HUDEP-2 (cell line): ENCODE measurements at regions not wholly inside any gene's neighbourhood (a gene's known extent, or its start where the extent isn't known, plus 50 kb on each side); places are given as distances from the start of the nearest gene placed in this dataset.
"Not testable (repeated sequence)": the region's sequence is repeated elsewhere in the genome, so short reads cannot be mapped to it uniquely, and the experiment has no call there.

Experiments used
- DNase-seq, 76 experiments: peaks; one replicate each; lab custom pipeline; 2025; ENCODE audit not compliant: unreplicated experiment in 76 of 76; lab: John Stamatoyannopoulos, UW

DNA sequence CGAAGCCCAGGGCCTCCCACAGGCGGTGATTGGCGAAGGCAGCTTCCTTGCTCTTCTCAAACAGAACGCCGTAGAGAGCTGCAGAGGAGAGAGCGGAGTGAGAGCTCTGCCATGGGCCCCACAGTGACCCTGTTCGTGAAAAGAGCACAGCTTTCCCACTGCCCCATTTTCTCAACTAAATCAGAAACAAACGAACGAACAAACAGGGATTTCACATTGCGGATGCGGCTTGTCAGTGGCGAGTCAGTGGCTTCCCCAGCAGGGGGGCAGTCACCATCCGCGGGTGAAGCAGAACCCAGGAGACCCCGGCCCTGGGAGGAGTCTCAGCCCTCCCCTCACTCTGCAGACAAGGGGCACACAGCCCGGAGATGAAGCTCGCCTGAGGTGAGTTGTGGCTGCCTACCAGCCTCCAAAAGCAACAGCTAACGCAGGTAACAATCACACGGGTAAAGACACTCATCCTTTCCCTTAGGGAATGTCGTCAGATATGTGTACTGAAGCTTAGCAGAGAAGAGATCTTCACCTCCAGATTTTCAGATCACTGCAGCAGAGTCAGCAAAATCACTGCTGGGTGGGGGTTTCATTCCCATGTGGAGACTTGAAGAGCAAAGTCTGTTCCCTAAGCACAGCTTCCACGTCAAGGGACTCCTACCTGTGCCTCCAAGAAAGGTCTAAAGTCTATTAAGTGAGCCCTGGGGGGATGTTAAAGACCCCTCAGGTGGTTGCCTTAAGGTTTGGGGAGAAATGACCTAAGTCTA, 51.2 kb upstream of the GPR31 start:
- DNase-seq = no peak

DNA sequence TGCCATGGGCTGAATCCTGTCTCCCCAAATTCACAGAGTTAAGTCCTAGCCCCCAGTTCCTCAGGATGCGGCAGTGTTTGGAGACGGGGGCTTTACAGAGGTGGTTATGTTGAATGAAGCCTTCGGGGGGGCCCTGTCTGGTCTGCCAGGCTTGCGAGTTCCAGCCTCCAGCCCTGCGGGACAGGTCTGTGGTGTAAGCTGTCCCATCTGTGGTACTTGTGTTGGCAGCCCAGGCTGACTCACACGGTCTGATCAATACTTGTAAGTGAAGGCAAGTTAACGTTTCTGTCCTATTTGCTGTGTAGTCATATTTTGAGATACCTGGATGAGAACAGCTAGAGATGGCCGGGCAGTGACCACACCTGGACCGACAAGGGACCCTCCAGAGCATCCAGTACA, 51.8 kb upstream of the GPR31 start:
- no peak for DNase-seq

DNA sequence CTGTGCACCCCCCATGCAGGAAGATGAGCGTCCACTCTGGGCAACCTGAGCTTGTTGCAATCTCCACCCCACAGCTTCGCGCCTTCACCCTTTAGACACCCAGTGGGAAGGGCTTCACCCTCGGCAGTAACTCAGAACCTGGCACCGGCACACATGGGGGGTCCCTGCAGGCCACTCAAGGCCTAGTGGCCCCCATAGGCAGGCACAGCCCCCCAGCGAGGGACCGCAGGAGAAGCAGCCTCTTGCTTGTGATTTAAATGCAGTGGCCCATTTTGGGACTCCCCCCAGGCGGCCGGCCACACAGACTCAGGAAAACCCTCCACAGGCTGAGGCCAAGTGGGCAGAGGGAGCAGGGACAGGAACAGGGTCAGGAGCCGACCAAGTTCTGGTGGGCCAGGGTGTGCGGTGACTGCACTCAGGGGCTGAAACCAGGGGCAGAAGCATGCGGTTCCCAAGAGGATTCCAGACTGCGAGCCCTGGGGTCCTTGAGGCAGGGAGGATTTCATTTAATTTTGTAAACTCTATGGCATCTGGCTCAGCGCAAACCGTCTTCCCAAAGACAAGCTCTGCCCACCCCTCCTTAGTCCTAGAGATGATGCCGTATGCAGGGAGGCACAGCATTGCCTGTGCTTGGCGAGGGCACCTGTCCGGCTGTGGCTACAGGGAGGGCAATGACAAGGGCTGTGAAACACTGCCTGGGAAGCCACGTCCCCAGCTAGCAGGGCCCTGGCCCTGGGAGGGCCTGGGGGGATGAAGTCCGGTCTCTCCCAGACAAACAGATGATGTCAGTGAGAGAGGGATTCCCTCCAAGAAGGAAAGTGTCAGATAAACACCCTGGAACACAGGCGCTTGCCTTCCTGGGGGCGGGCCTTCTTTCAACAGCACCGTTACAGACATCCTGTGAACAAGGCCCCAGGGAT, 52.9 kb upstream of the GPR31 start:
- no peak for DNase-seq

DNA sequence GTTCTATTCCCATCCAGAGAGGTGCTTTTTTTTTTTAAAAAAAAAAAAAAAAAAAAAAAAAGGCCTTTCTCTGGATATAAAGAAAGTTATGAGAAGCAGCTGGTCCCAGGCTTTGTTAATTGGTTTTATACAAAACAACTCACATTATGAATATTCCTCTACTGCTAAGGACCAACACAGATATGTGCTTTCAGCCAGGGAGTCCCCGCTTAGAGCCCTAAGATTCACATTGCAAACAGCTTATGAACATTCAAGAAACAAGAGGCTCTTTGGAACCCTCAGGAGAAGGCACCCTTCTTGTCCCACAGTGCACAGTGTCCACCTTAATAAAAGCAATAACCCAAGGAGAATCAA, 53.5 kb upstream of the GPR31 start:
- no peak for DNase-seq

DNA sequence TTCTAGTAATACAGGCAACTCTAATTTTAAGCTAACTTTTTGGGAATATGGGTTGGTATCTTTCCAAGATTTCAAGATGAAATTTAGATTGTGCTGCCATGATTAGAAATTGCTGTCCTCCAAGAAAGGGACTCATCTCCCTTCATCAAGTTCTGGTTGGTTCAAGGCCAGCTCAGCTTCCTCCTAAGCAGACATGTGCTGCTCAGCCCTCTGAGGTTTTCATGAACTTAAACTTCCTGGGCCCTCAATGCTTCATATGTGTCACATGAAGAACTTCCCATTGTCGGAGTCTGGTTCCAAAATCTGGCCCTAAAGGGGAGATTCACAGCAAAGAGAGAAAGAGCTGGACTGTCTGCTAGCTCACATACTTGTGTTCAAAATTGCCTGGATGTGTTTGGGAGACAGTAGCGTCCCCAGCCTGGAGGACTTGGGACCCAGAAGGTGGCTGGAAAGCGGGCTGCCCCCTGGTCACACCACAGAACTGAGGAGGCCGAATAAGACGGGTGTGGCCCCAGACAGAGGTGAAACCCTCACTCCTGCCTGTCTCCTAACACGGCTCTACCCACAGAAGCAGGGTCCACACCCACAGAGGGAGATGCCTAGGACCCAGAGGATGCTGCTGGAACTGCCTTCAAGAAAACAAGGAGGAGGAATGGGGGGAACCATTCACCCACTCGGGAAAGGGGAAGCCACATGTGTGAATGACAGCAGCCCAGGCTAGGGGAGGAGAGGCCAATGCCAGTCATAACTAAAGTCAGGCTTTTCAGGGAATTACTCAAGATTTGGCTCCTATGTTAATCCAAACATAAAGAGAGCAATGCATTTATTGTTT, 54.3 kb upstream of the GPR31 start:
- DNase-seq = no peak

DNA sequence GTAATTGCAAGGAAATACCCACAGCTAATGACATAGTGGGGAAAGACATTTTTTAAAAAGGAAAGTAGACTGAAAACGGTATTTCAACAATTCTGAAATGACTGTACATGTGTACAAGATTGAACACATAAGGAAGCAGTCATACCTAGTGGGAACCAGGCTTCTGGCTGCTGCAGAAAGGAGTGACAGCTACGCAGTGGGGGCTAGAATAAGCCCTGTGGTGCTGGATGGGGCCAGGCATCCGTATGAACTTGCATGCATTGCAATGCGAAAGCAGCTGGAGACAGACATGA, 54.9 kb upstream of the GPR31 start:
- no peak for DNase-seq

DNA sequence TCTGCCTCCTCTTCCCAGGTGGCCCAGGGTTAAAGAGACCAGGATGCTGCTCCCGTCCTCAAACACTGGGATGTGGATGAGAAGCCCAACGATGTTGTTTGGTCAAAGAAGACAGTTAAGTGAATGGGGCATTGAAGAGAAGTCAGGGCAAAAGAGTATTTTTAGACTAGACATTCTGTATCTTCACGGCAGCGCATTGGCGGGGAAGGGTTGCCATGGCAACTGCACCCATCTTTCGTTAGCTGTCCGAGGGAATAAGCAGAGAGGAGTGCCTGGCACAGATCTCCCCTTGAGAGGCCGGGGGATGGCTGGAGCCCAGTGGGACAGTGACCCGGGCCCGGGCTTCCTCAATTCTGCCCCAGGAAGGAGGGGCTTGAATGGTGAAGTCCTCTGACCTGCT, 56.4 kb upstream of the GPR31 start:
- DNase-seq = no peak

DNA sequence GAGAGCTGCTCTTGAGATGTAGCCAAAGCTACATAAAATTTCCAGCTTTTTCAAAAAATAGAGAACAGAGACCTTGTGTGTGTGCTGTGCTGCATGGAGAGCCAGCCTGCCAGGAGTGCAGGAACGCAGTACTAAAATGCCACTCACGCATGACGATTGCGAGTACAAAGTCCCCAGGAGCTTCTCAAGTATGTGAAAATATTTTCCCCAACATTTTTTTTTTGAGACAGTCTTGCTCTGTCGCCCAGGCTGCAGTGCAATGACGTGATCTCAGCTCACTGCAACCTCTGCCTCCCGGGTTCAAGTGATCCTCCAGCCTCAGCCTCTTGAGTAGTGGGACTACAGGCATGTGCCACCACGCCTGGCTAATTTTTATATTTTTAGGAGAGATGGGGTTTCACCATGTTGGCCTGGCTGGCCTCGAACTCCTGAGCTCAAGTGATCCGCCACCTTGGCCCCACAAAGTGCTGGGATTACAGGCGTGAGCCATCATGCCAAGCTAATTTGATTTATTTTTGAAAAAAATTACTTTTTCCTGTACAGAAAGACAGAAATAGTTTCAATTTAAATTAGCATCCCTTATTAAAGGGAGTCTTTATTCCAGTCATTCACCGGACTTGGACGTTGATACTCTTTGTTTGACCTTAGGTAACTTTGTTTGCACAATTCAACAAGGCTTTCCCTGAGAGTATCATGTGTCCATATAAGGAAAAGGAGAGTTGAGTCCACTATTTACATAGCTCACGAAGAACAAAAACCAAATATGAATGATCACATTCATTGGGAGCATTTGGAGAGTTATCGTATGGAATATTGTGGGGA, 57.9 kb upstream of the GPR31 start:
- not testable (repeated sequence) for DNase-seq

DNA sequence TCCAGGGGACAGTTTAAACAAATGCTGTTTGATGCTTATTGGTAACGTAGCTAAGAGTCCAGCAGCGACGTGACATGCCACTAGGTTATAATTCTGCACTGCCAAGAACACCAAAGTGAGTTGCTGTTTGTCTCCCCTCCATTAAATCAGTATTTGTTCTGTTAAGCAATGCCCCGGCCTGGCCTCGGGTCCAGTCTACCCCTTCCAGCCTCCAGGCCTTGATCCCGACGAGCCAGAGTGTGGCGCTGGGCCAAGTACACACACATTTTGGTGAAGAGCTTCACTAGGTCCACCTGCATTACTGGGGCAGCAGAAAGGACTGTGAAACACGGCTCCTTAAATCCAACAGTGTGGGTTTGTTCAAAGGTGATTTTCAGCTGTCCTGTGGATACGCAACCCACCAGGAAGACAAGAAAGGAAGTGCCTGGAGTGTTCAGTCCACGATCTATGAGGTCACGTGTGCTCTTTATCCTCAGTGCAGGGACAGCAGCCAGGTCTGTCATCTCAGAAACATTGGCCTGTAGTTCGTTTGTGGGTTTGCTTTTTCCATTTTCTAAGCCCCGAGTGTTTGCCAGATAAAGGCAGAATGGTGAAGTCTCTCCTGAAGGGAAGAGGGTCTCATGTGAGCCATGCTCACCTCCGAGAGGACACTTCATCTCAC, 58.7 kb upstream of the GPR31 start:
- DNase-seq = not testable (repeated sequence)

DNA sequence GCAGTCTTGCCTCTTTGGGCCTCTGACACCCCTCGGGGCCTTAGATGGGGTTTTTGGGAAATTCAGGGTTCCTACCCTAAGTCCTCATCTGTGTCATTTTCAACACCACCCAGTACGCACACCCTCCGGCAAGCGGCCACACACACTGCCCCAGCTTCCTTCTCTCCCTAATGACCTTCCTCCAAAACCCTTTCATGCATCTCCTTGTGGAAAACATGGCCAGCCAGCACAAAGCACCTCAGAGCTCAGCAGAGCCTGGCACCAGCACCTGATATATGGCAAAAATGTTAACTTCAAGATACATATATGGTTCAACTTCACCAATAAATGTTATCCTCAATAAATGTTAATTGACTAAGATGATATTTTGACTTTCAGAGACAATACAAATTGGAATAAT, 59.3 kb upstream of the GPR31 start:
- not testable (repeated sequence) for DNase-seq

DNA sequence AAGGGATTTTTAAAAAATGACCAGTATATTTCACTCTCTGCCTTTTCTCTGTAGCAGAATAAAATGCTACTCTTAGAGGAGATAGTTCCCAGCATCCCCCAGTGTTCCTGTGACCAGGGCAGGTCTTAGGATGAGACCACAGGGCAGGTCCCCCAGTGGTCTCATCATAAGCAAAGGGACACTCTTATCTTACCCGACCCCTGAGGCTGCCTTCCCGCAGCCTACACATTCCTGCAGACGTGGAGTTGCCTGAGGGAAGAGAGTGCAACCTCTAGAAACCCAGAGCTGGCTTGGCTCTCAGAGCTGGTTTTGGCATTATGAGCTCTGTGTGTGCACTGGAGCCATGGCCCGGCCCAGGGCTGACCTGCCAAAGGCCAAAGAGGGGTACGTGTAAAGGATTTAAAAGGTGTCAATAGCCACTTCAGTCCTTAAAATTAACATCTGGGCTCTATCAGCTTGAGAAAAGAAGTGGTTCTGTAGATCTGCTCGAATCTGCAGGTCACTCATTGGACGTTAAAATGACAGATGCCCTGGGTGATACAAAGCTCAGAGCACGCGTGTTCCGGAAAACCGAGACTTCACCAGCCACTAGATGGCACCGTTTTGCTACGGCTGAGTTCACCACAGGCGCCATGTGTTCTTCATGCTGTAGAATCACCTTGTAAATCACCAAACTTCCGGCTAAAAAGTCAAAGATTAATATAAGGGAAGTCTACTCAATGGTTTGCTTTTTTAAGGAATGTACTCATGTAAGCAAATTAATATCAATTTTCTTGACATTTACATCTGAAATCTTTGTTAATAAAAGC, 60.4 kb upstream of the GPR31 start:
- DNase-seq = peak in 22 of 76 experiments; percentile 2 to 45 (median 16)

DNA sequence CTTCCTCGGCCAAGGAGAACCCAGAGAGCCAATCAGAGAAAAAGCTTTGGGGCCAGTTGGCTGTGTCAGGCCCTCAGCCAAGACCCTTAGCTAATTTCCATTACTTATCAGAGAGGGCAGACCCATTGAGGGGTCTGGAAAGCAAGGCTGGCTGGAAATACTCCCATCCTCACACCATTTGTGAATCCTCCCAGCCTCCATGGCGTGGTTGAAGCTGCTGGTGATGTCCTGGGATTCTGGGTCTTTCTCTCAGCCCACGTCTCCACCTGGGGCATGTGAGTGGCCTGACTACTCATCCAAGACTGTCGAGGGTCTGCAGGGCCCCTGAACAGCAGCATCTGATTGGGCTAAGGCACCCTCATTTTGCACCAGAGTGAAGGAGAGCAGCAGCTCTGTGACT, 61.3 kb upstream of the GPR31 start:
- not testable (repeated sequence) for DNase-seq

DNA sequence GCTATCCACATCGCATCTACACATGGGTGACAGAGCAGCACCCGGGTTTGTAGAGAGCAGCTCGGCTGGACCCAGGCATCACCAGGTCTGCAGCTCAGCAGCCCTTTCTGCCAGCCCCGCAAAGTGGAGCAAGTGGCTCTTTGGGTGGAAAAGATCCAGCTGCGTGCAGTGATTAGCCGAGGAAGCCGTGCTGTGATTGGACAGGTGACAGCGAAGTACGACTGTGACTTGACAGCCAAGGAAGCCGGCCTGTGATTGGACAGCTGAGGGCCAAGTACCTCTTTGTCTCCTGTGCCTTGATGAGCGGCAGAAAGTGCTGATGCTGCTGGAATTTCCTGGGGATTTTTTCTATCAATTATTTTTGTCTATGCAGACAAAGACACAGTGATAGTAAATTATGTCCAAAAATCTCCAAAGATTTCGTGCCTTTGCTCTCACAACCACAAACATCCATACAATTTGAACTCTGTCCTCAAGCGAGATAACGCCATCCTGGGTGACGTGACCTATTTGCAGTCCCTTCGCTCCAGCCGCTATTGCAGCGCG, 62.3 kb upstream of the GPR31 start:
- no peak for DNase-seq

DNA sequence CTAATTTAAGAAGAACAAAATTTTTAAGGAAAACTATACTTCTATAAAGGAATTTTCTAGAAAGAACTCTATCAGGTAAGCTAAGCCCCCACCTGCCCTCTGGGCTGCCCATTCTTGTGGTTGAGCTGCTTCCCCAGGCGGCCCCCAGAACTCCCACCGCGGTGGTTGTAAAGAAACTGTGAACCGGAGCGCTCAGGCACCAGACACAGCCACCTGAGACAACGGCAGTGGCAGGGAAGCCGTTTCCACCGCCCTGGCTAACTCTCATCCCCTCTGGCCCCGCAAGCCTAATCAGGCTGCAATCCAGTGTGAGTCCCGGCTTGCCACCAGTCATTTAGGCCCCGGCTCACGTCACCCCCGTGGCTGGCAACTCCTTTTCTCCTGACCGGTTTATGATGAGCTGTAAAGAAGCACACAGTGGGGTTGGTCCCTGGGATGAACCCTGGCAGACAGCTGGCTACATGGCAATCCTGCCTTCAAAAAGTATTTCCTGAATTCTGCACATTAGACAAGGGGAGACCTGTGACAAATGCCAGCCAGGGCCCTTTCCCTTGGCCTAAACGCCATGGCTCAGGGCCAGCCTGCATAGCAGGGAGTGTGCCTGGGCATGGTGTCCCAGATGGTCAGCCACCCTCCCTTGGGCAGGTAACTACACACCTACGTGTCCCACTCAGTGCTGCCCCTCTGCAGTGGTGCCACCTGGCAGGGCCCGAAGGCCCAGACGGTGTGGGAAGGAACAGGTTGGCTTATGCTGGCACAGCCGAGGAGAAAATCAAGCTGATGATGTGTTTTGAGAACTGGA, 63.8 kb upstream of the GPR31 start:
- DNase-seq = no peak

DNA sequence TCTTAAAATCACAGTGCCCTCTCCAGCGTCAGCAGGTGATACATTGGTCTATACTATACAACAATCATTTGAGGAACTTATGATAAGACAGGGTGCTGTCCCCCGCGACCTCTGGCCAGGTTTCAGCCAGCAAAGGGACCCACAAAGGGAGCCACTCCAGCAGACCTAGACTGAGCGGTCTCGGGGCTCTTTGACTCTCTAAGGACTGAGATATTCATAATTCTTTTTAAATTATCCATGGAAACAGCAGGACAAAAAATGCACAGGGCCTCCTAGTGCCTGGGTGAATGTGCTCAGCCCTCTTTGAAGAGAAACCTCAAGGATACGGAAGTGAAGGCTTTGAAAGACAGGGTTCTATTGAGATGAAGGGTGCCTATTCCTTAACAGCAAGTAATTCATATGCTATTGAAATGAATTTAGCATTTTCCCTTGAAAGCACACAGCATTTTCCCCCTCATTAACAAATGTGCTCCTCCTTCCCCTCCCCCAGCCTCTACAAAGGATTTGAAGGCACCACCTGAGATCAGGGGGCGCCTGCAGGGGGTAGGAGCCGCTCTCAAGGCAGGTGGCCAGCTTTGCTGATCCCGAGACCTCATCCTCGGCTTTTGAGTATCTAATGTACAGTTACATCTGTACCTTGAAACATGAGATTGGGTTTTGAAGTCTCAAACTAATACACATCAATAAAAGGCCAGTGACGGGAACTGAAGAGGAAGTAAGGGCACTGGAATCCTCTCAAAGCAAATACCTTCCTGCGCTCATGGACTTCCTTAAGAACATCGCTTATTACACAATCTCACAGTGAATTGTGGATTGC, 65.3 kb upstream of the UNC93A start:
- DNase-seq = not testable (repeated sequence)

DNA sequence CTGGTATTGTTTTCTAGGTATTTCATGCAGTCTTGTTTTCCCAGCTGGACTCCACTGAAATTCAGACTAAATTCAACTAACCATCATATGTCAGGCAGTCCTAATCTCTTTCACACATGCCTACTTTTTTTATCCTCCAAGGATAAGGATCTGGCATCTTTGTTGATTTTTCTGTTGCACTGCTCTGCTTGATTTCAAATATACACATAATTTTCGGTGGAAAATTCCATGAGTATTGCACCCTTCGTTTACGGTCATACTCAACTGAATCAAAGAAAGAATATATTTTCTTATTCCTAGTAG, 64.8 kb upstream of the UNC93A start:
- DNase-seq = no peak

DNA sequence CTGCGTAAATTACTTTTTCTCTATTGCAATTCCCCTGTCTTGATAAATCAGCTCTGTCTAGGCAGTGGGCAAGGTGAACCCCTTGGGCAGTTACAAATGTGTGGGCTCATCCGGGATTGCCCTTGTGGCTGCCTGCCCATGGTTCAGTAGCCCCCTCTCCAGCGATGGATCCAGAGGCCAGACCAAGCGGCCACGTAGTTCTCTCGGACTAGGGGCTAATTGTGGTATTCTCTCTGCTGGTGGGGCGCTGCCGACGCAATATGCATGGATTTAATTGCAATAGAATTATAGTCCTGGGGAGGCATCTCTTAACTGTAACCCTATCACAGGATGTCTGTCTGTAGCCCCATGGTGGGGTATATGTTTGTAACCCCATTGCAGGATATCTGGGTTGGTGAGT, 64.3 kb upstream of the UNC93A start:
- DNase-seq = no peak
